SK-N-SH treated with all-trans-retinoic acid at 6 μM for 48 hours (cell line): ENCODE measurements at regions not wholly inside any gene's neighbourhood (a gene's known extent, or its start where the extent isn't known, plus 50 kb on each side); places are given as distances from the start of the nearest gene placed in this dataset.

Source experiments
- BACH2 ChIP-seq: fragments of 250-450 bp; sonication (Bioruptor Pico); IDR thresholded peaks from 2 replicates; pipeline ENCODE4 v1.9.0; 2021; ENCODE audit warnings: mild to moderate bottlenecking, borderline replicate concordance
- CREB5 ChIP-seq: fragments of 250-450 bp; sonication (Bioruptor Pico); IDR thresholded peaks from 2 replicates; pipeline ENCODE4 v1.5.1; 2020; ENCODE audit warnings: low read depth, mild to moderate bottlenecking, moderate library complexity
- CSRNP3 ChIP-seq: fragments of 250-450 bp; sonication (Bioruptor Pico); IDR thresholded peaks from 2 replicates; pipeline ENCODE4 v1.5.1; 2021; ENCODE audit warnings: mild to moderate bottlenecking, moderate library complexity
- ESRRG ChIP-seq: fragments of 250-450 bp; sonication (Bioruptor Pico); IDR thresholded peaks from 2 replicates; pipeline ENCODE4 v1.6.1; 2021; ENCODE audit warnings: mild to moderate bottlenecking
- PATZ1 ChIP-seq: fragments of 250-450 bp; sonication (Bioruptor Pico); IDR thresholded peaks from 2 replicates; pipeline ENCODE4 v1.8.0; 2020; ENCODE audit warnings: mild to moderate bottlenecking, moderate library complexity, borderline replicate concordance
- RARB ChIP-seq: fragments of 250-450 bp; sonication (Bioruptor Pico); IDR thresholded peaks from 2 replicates; pipeline ENCODE4 v1.8.0; 2021; ENCODE audit warnings: mild to moderate bottlenecking, moderate library complexity
- TCF4 ChIP-seq: fragments of 250-450 bp; sonication (Bioruptor Pico); IDR thresholded peaks from 2 replicates; pipeline ENCODE4 v1.8.0; 2021; ENCODE audit warnings: mild to moderate bottlenecking, moderate library complexity, borderline replicate concordance
- TOX ChIP-seq: fragments of 250-450 bp; sonication (Bioruptor Pico); IDR thresholded peaks from 2 replicates; pipeline ENCODE4 v1.8.0; 2021; ENCODE audit warnings: mild to moderate bottlenecking, moderate library complexity, borderline replicate concordance
- ZC3H10 ChIP-seq: fragments of 250-450 bp; sonication (Bioruptor Pico); IDR thresholded peaks from 2 replicates; pipeline ENCODE4 v1.5.1; 2021; ENCODE audit warnings: mild to moderate bottlenecking, moderate library complexity
- ZFP30 ChIP-seq: fragments of 450-650 bp; formaldehyde crosslinking; IDR thresholded peaks from 2 replicates; pipeline ENCODE4 v1.5.0; 2022; ENCODE audit warnings: mild to moderate bottlenecking, moderate library complexity
- ZNF565 ChIP-seq: fragments of 450-650 bp; formaldehyde crosslinking; conservative IDR thresholded peaks from 2 replicates; pipeline ENCODE4 v1.5.0; 2020; ENCODE audit warnings: low read depth, mild to moderate bottlenecking, moderate library complexity
- ZNF70 ChIP-seq: fragments of 450-650 bp; formaldehyde crosslinking; IDR thresholded peaks from 2 replicates; pipeline ENCODE4 v1.5.0; 2020; ENCODE audit warnings: mild to moderate bottlenecking, moderate library complexity
- ZNF8 ChIP-seq: fragments of 450-650 bp; formaldehyde crosslinking; IDR thresholded peaks from 2 replicates; pipeline ENCODE4 v1.5.0; 2020; ENCODE audit warnings: mild to moderate bottlenecking, moderate library complexity
- TF ChIP-seq, protein P1 (sequence below): fragments of 250-450 bp; sonication (Bioruptor Pico); IDR thresholded peaks from 2 replicates; pipeline ENCODE4 v1.8.0; 2021; ENCODE audit warnings: low read depth, mild to moderate bottlenecking, moderate library complexity, borderline replicate concordance

GRCh38 chr13:103894626-103895025, 828.4 kb upstream of the SLC10A2 start:
- TF ChIP-seq ZNF70 (no peak), ZC3H10 (CRISPR knock-in tag) (no peak), PATZ1 (no peak), ESRRG (CRISPR knock-in tag) (no peak), CSRNP3 (CRISPR knock-in tag) (no peak), RARB (CRISPR knock-in tag) (no peak), ZNF565 (CRISPR knock-in tag) (no peak), TOX (CRISPR knock-in tag) (no peak), ZFP30 (no peak), CREB5 (CRISPR knock-in tag) (no peak), TCF4 (CRISPR knock-in tag) (no peak), BACH2 (CRISPR knock-in tag) (no peak), ZNF8 (CRISPR knock-in tag) (no peak)
- TF ChIP-seq, protein P1, sequence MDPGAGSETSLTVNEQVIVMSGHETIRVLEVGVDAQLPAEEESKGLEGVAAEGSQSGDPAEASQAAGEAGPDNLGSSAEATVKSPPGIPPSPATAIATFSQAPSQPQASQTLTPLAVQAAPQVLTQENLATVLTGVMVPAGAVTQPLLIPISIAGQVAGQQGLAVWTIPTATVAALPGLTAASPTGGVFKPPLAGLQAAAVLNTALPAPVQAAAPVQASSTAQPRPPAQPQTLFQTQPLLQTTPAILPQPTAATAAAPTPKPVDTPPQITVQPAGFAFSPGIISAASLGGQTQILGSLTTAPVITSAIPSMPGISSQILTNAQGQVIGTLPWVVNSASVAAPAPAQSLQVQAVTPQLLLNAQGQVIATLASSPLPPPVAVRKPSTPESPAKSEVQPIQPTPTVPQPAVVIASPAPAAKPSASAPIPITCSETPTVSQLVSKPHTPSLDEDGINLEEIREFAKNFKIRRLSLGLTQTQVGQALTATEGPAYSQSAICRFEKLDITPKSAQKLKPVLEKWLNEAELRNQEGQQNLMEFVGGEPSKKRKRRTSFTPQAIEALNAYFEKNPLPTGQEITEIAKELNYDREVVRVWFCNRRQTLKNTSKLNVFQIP (CRISPR knock-in tag), result no peak
